ENCODE measurements at regions not wholly inside any gene's neighbourhood (a gene's known extent, or its start where the extent isn't known, plus 50 kb on each side); places are given as distances from the start of the nearest gene placed in this dataset.

DNA sequence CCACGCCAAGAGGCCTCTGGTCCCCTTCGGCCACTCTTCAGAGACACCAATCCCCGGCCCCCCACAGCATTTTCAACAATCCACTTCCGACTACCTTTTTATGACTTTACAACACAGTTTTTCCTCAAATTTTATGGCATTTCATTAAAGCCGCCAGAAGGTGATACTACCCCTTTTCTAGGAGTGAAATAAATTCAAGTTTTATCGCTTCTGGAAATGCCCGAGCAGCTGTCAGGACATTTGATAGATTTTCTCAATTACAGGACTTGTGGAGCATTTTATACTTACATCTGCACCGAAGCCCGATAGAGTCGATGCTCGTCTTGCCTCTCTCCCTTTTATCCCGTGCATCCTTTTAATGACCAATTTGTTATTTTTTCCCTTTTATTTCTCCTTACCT is 108.1 kb upstream of the CREB1 start:
- no peaks in the 10 kb centered on the region for H3K9me3 Mint-ChIP-seq
- peaks cover 3% of the 10 kb centered on the region for H3K4me1 Mint-ChIP-seq
- TF ChIP-seq, protein P1, sequence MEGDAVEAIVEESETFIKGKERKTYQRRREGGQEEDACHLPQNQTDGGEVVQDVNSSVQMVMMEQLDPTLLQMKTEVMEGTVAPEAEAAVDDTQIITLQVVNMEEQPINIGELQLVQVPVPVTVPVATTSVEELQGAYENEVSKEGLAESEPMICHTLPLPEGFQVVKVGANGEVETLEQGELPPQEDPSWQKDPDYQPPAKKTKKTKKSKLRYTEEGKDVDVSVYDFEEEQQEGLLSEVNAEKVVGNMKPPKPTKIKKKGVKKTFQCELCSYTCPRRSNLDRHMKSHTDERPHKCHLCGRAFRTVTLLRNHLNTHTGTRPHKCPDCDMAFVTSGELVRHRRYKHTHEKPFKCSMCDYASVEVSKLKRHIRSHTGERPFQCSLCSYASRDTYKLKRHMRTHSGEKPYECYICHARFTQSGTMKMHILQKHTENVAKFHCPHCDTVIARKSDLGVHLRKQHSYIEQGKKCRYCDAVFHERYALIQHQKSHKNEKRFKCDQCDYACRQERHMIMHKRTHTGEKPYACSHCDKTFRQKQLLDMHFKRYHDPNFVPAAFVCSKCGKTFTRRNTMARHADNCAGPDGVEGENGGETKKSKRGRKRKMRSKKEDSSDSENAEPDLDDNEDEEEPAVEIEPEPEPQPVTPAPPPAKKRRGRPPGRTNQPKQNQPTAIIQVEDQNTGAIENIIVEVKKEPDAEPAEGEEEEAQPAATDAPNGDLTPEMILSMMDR (IDR thresholded peaks at IDR 0.05; ENCODE audit: unreplicated experiment in 3 of 3): no peak
- H3K27me3 Mint-ChIP-seq (ENCODE audit: low read depth): no peaks in the 10 kb centered on the region
- H3K4me3 Mint-ChIP-seq: no peak overlapping the region
- H3K36me3 Mint-ChIP-seq (ENCODE audit: low read depth): no peaks in the 10 kb centered on the region
- H3K27ac Mint-ChIP-seq: no peak overlapping the region

DNA sequence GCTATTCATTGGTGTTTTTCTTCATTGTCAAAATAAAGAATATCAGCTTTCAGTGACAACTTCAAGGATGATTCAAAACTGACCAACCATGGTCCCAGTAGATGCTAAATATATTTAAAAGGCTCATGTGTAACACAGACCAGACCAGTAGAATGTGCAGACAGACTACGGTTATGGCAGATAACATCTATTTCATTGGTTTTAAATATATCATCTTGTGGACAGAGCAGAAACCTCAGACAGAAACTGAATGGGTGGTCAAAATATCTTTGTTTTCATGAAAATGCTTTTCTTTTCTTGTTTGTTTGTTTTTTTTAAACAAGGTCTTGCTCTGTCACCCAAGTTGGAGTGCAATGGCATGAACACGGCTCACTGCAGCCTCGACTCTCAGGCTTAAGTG is 107.4 kb upstream of the CREB1 start:
- TF ChIP-seq, protein P1 (IDR thresholded peaks at IDR 0.05; ENCODE audit: unreplicated experiment in 3 of 3): no peak
- Mint-ChIP-seq H3K4me1 (peaks cover 3% of the 10 kb centered on the region), H3K9me3 (no peaks in the 10 kb centered on the region), H3K36me3 (ENCODE audit: low read depth) (no peaks in the 10 kb centered on the region), H3K27me3 (ENCODE audit: low read depth) (no peaks in the 10 kb centered on the region), H3K27ac (no peak overlapping the region), H3K4me3 (no peak overlapping the region)

DNA sequence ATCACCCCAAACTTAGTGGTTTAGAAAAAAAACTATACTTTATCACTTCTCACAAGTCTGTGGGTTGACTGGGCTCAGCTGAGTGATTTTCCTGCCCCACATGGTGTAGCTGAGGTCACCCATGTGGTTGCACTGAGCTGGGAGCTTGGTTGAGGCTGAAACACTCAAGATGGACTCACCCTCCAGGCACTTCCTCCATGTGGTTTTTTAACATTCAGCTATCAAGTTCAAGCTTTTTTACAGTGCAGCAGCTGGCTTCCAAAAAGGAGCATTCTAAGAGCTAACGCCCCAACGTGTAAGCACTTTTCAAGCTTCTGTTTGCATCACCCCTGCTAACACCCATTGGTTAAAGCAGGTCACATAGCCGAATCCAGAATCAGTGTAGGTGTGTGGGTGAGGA is 105.9 kb upstream of the CREB1 start:
- TF ChIP-seq, protein P1 (IDR thresholded peaks at IDR 0.05; ENCODE audit: unreplicated experiment in 3 of 3): no peak
- H3K27me3 Mint-ChIP-seq (ENCODE audit: low read depth): no peaks in the 10 kb centered on the region
- no peak overlapping the region for H3K4me3 Mint-ChIP-seq
- H3K9me3 Mint-ChIP-seq: no peaks in the 10 kb centered on the region
- no peak overlapping the region for H3K27ac Mint-ChIP-seq
- H3K4me1 Mint-ChIP-seq: peaks cover 3% of the 10 kb centered on the region
- no peaks in the 10 kb centered on the region for H3K36me3 Mint-ChIP-seq (ENCODE audit: low read depth)

DNA sequence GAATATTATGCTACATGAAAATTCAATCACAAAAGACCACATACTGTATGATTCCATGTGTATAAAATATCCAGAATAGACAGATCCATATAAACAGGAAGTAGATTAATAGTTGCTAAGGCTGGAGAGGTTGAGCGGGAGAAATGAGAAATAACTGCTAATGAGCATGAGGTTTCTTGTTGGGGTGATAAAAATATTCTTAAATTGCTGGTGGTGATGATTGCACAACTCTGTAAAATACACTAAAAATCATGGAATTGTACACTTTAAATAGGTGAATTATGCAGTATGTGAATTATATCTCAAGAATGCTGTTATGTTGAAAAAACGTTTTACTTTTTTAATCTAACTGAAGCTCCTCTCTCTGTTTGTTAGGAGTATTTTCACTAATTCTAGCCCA is 101.8 kb upstream of the CREB1 start:
- Mint-ChIP-seq H3K4me3 (no peak overlapping the region), H3K9me3 (no peaks in the 10 kb centered on the region), H3K36me3 (ENCODE audit: low read depth) (no peaks in the 10 kb centered on the region), H3K27ac (no peak overlapping the region), H3K4me1 (peaks cover 9% of the 10 kb centered on the region), H3K27me3 (ENCODE audit: low read depth) (no peaks in the 10 kb centered on the region)
- TF ChIP-seq, protein P1 (IDR thresholded peaks at IDR 0.05; ENCODE audit: unreplicated experiment in 3 of 3): no peak

DNA sequence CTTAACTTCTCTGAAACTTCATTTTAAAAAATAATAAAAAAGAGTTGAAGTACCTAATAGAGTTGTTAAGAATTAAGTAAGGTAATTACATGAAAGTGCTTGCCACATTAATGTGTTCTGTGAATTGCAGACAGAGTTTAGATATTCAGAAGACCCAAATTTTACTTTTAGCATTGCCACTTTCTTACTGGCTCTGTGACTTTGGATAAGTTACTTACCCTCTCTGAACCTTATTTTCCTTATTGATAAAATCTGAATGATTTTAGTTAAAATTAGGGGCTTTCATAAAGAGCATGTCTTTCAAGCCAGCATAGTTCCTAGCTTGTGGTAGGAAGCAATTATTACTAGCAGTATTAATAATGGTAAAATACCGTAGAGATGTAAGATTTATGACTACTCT is 101.2 kb upstream of the CREB1 start:
- H3K36me3 Mint-ChIP-seq (ENCODE audit: low read depth): no peaks in the 10 kb centered on the region
- TF ChIP-seq, protein P1 (IDR thresholded peaks at IDR 0.05; ENCODE audit: unreplicated experiment in 3 of 3): no peak
- H3K27ac Mint-ChIP-seq: no peak overlapping the region
- no peaks in the 10 kb centered on the region for H3K9me3 Mint-ChIP-seq
- no peaks in the 10 kb centered on the region for H3K27me3 Mint-ChIP-seq (ENCODE audit: low read depth)
- H3K4me3 Mint-ChIP-seq: no peak overlapping the region
- peaks cover 9% of the 10 kb centered on the region for H3K4me1 Mint-ChIP-seq

DNA sequence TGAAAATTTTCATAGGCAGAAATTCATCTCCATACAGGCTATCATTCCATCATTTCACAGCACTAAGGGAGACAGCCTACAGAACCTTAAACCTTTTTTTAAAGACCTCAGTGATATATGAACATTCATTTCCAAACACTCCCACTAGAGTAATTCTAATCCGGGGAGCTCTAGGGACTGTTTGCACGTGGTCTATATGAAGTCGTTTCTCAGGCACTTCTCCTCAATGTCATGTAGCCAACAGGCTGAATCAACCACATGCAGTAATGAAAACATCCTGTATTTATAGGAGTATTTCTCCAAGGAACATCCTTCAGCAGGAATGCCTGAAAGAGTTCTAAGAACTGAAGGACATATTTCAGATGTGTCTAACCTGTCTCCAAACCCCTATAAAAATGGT is 97.3 kb upstream of the CREB1 start:
- TF ChIP-seq, protein P1 (IDR thresholded peaks at IDR 0.05; ENCODE audit: unreplicated experiment in 3 of 3): no peak
- Mint-ChIP-seq H3K4me3 (no peak overlapping the region), H3K36me3 (ENCODE audit: low read depth) (no peaks in the 10 kb centered on the region), H3K4me1 (peaks cover 9% of the 10 kb centered on the region), H3K27me3 (ENCODE audit: low read depth) (no peaks in the 10 kb centered on the region), H3K27ac (peak overlapping the region; percentile 48 to 73 (median 58)), H3K9me3 (no peaks in the 10 kb centered on the region)
